Nephron (organoid): ENCODE measurements at regions not wholly inside any gene's neighbourhood (a gene's known extent, or its start where the extent isn't known, plus 50 kb on each side); places are given as distances from the start of the nearest gene placed in this dataset.
"Not testable (repeated sequence)": the region's sequence is repeated elsewhere in the genome, so short reads cannot be mapped to it uniquely, and the experiment has no call there.

Experiments
- H3K27ac Mint-ChIP-seq, 3 experiments: 2 replicates each; pipeline ENCODE4 v1.8.0; 2020; ENCODE audit warnings: mixed read lengths in 3 of 3, mild to moderate bottlenecking in 2 of 3, moderate library complexity in 1 of 3
- H3K27me3 Mint-ChIP-seq: 2 replicates; pipeline ENCODE4 v1.8.0; 2021; ENCODE audit warnings: low read depth, mild to moderate bottlenecking, moderate library complexity, mixed read lengths
- H3K36me3 Mint-ChIP-seq: 2 replicates; pipeline ENCODE4 v1.8.0; 2020; ENCODE audit warnings: low read depth, mixed read lengths
- H3K4me1 Mint-ChIP-seq: 2 replicates; pipeline ENCODE4 v1.8.0; 2020; ENCODE audit warnings: mixed read lengths
- H3K4me3 Mint-ChIP-seq, 3 experiments: 2 replicates each; pipeline ENCODE4 v1.8.0; 2020; ENCODE audit warnings: mild to moderate bottlenecking in 3 of 3, mixed read lengths in 3 of 3, moderate library complexity in 2 of 3
- H3K9me3 Mint-ChIP-seq: 2 replicates; pipeline ENCODE4 v1.8.0; 2020; ENCODE audit warnings: mixed read lengths
- CTCF ChIP-seq, 3 experiments: fragments of 200-600 bp; sonication (generic); IDR thresholded peaks; one replicate each; pipeline ENCODE4 v1.5.0; 2021; ENCODE audit warnings: antibody characterized with exemption in 3 of 3; ENCODE audit not compliant: unreplicated experiment in 3 of 3

GRCh38 chr2:88880441-88880953 lies 189.0 kb downstream of the RPIA start:
- H3K27ac Mint-ChIP-seq, result no peak overlapping the region
- TF ChIP-seq CTCF (IDR thresholded peaks at IDR 0.05; ENCODE audit: unreplicated experiment in 3 of 3), result peak; percentile 46 to 55 (median 50)
- peaks cover 4% of the 10 kb centered on the region for H3K9me3 Mint-ChIP-seq
- H3K36me3 Mint-ChIP-seq, result no peaks in the 10 kb centered on the region
- no peak overlapping the region for H3K4me3 Mint-ChIP-seq
- peaks cover 7% of the 10 kb centered on the region for H3K27me3 Mint-ChIP-seq
- H3K4me1 Mint-ChIP-seq, result no peaks in the 10 kb centered on the region

GRCh38 chr2:88885275-88885674 lies 193.8 kb downstream of the RPIA start:
- no peak overlapping the region for H3K4me3 Mint-ChIP-seq
- peaks cover 13% of the 10 kb centered on the region for H3K9me3 Mint-ChIP-seq
- no peak for TF ChIP-seq CTCF (IDR thresholded peaks at IDR 0.05; ENCODE audit: unreplicated experiment in 3 of 3)
- no peaks in the 10 kb centered on the region for H3K36me3 Mint-ChIP-seq
- no peaks in the 10 kb centered on the region for H3K4me1 Mint-ChIP-seq
- no peaks in the 10 kb centered on the region for H3K27me3 Mint-ChIP-seq
- no peak overlapping the region for H3K27ac Mint-ChIP-seq

- no peak for TF ChIP-seq CTCF (IDR thresholded peaks at IDR 0.05; ENCODE audit: unreplicated experiment in 3 of 3)
- H3K36me3 Mint-ChIP-seq, result no peaks in the 10 kb centered on the region
- H3K27ac Mint-ChIP-seq, result no peak overlapping the region
- peaks cover 13% of the 10 kb centered on the region for H3K9me3 Mint-ChIP-seq
- no peaks in the 10 kb centered on the region for H3K27me3 Mint-ChIP-seq
- no peak overlapping the region for H3K4me3 Mint-ChIP-seq
- H3K4me1 Mint-ChIP-seq, result no peaks in the 10 kb centered on the region
These were observed 194.4 kb downstream of the RPIA start for GRCh38 chr2:88885679-88886416.

- H3K27me3 Mint-ChIP-seq, H3K4me3 Mint-ChIP-seq, H3K27ac Mint-ChIP-seq, H3K4me1 Mint-ChIP-seq, H3K36me3 Mint-ChIP-seq: not testable (repeated sequence)
- peaks cover 13% of the 10 kb centered on the region for H3K9me3 Mint-ChIP-seq
These were observed 196.0 kb downstream of the RPIA start for GRCh38 chr2:88887466-88887865.

GRCh38 chr2:88892207-88892606 lies 200.7 kb downstream of the RPIA start:
- no peak overlapping the region for H3K4me3 Mint-ChIP-seq
- H3K27me3 Mint-ChIP-seq, result no peaks in the 10 kb centered on the region
- H3K27ac Mint-ChIP-seq, result no peak overlapping the region
- no peak for TF ChIP-seq CTCF (IDR thresholded peaks at IDR 0.05; ENCODE audit: unreplicated experiment in 3 of 3)
- H3K4me1 Mint-ChIP-seq, result no peaks in the 10 kb centered on the region
- H3K36me3 Mint-ChIP-seq, result no peaks in the 10 kb centered on the region
- H3K9me3 Mint-ChIP-seq, result peaks cover 12% of the 10 kb centered on the region

- Mint-ChIP-seq H3K36me3 (no peaks in the 10 kb centered on the region), H3K9me3 (peaks cover 9% of the 10 kb centered on the region), H3K4me3 (no peak overlapping the region), H3K27ac (no peak overlapping the region), H3K4me1 (no peaks in the 10 kb centered on the region), H3K27me3 (no peaks in the 10 kb centered on the region)
- TF ChIP-seq CTCF (IDR thresholded peaks at IDR 0.05; ENCODE audit: unreplicated experiment in 3 of 3), result no peak
These were observed 201.3 kb downstream of the RPIA start for GRCh38 chr2:88892788-88893187.
